Stimulated activated naive CD4-positive, alpha-beta T cell treated with Interleukin-2 at 50 U/mL for 16 hours (primary cell): ENCODE measurements at regions not wholly inside any gene's neighbourhood (a gene's known extent, or its start where the extent isn't known, plus 50 kb on each side); places are given as distances from the start of the nearest gene placed in this dataset.
"Not testable (repeated sequence)": the region's sequence is repeated elsewhere in the genome, so short reads cannot be mapped to it uniquely, and the experiment has no call there.

Source experiments
- DNase-seq: peaks from one replicate; lab custom pipeline; 2025; lab: John Stamatoyannopoulos, UW

DNA sequence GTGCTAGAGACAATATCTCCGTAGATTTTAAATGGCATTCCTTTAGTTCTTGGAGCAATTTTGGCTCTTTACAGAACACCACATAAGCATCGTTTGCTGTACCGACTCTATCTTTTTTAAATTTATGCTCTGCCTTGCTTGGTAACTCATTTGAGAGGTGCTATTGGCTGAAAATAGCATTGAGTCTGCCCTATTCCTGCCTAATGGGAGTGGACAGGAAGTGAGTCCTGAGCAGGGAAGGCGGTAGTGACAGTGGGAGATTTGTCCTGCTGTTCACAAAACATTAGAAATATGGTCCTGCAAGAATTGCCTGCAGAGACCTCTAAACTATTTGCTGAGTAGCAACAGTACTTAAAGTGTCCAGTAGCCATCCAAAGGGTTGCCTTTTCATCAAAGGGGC lies 115.2 kb upstream of the IFNE start:
- no peak for DNase-seq

DNA sequence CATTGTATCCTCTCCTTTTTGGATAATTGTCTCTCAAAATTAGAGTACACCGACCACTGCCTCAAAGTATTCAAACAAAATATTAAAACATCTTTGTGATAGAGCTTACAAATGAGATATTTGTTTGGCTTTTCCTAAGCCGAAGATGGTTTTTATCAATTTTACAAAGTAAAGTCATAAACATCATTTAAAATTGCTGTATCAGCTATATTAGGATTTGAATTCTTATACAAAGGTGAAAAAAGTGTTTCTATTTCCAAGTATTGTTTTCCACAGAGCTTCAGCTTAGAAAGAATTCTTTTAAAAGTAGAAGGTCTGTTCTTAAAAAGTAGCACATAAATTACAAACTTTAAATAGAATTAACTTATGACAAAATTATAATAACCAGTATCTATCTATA lies 116.6 kb upstream of the IFNE start:
- DNase-seq: no peak

- no peak for DNase-seq
These were observed 123.4 kb upstream of the IFNE start for GRCh38 chr9:21605489-21605931.

DNA sequence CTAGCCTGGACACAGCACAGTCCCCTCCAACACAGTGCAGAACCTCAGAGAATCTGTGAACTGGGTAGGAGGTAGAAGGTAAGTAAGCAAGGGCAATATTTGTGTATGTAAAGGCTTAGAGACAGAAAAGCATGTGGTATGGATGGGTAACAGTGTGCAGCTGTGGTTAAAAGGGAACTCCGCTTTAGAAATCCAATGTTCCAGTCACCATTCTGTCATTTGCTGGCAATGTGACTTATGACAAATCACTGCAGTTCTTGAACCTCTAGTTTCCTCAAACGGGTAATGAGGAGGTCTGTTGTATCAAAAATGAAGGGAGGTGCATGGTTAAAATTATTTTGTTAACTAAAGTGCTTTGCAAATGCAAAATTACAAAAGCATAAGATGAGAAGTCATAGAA lies 125.5 kb upstream of the IFNE start:
- DNase-seq: no peak

- no peak for DNase-seq
These were observed 126.1 kb upstream of the IFNE start for GRCh38 chr9:21608200-21608599.

GRCh38 chr9:21609506-21609905 lies 127.4 kb upstream of the IFNE start:
- no peak for DNase-seq

GRCh38 chr9:21611891-21612290 lies 129.8 kb upstream of the IFNE start:
- DNase-seq: peak; percentile 16

DNA sequence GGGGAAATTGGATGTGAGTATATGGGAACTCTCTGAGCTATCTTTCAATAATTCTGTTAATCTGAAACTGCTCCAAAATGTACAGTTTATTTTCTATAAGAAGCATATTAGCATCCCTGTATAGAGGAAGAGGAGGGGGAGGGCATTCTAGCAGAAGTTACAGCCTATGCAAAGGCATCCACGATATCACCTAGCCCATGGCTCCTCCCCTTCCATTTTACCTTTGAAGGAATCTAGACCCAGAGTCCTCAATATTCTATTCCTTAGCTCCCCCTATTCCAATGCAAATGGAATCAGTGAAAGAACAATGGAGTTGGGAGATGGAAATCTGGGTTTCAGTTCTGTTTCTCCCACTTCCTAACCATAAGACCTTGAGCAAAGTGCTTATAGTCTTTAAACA lies 132.9 kb upstream of the IFNE start:
- no peak for DNase-seq

- DNase-seq: no peak
These were observed 133.3 kb upstream of the IFNE start for GRCh38 chr9:21615446-21615845.

- no peak for DNase-seq
These were observed 134.1 kb upstream of the IFNE start for GRCh38 chr9:21616082-21616778.

DNA sequence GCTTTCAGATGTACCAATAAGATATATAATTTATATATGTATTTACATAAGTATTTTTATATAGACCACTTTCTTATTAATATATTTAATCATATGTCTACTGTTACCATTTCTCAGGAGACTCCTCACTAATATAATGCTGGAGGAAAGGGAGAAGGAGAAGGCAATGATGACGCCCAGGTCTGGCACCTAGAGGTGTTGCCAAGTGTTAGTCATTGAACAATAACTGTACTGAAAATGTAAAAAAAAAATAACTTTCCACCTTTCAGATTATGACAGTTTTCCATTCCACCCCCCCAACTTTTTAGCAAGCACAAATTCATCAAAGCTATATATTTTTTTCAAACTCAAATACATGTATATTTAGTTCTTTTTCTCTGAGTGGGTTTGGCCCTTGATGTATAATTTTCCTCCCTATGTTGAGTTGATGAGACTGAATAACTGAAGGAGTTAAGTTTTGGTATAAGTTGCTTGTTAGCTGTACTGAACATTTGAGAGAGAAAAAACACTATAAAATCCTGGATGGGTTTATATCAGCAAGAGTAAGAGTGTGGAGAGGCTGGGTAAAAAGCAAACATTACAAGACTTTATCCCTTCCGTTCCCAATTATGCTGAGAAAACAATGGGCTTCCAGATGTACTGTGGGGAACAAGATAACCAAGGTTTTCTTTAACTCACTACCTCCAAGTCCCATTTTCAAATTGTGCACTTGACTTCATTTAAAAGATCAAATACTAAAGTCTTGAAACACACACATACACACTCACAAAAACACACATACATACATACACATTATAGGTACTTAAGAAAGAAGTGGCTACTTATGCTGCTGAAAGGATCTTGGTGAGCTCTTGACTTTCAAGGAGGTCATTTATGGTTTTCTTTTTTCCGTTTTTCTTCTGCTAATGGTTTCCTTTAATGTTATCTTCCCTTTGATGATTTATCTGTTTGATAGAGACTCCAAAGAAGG lies 142.8 kb upstream of the IFNE start:
- no peak for DNase-seq

- no peak for DNase-seq
These were observed 144.4 kb upstream of the IFNE start for GRCh38 chr9:21626493-21626892.

GRCh38 chr9:21628954-21629353 lies 146.8 kb upstream of the IFNE start:
- not testable (repeated sequence) for DNase-seq

- no peak for DNase-seq
These were observed 152.8 kb upstream of the IFNE start for GRCh38 chr9:21634951-21635350.

DNA sequence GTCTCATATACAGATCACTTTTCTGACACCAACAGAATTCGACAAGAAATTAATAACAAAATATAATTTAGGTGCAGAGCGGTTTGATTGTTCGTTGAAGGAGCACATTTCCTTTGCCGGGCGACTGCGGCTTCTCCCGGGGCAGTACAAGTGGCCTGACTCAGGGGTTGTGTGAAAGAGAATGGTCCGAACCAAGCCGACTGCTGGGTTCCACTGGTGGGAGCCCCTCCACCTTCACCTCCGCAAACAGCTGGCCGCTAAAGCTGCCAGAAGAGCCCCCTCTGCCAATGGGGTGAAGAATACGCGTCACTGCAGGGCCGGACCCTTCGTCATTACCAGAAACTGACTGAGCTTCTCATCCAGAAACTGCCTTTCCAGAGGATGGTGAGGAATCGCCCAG lies 156.0 kb upstream of the IFNE start:
- no peak for DNase-seq

DNA sequence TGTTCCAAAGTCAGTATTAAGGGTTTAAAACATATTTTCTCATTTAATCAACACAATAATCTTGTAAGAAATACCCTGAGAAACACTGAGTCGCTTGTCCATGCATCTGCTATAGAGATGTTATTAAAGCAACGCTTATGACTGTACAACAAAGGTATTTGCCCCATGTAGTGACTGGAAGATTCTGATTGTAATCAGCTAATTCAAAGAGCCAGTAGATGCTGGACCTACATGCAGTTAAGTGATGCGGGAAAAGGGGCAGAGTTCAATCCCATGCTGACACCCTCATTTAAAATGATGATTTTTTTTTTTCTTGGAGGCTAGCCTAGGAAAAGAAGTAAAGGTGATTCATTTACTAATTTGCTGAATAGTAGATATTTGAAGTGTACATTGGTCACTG lies 149.3 kb upstream of the MTAP start:
- DNase-seq: no peak

DNA sequence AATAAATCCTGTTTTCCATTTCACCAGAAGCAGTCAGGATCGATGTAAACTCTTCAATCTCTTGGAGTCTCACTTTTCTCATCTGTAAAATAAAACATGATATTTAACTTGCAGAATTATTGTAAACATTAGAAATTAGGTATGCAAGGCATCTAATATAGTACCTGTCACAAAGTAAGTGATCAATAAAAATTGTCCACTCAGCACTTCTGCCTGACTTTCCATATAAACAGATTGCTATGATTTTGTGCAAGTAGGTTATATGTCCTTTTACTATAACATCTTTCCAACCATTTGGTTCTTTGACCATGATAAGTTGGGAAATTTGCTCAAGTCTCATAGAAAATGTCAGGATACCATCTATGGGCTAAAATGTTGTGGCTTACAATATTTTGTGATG lies 148.8 kb upstream of the MTAP start:
- DNase-seq: no peak

DNA sequence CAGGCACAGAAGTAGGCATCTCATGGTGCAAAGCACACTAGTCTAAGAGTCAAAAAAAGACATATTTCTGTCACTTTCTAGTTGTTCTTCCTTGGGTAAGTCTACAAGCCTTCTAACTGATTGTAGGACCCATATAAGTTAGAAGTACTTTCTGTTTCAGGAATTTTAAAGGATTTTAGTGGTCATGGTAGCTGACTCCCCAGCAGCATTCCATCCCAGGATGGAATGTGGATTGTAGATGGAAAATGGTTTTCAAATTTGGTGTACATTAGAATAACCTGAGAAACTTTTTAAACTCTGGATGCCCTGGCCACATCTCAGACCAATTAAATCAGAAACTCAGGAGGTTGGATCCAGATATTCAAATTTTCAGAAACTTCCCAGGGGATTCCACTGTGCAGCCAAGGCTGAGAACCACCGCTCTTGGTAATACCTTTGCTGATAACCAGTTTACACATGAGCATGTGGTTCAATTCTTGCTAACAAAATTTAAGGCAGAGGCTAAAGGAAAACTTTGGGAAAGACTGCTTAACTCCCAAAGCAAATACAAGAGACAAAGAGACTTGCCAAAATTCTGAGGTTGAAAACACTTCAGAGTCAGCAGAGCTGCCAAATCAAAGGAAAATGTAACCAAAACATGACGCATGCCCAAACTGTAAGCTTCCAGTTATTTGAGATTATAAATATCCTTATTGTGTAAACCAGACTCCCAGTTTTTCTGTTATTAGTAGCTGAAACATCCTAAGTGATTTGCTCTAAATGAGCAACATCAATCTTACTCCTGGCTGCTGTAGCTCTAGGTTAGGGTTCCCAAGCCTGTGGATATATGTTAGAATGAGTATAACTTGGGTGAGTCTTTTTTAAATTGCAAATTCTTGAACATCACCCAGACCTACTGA lies 145.4 kb upstream of the MTAP start:
- no peak for DNase-seq

GRCh38 chr9:21657966-21658667 lies 144.3 kb upstream of the MTAP start:
- no peak for DNase-seq

- DNase-seq: no peak
These were observed 141.5 kb upstream of the MTAP start for GRCh38 chr9:21660976-21661375.

DNA sequence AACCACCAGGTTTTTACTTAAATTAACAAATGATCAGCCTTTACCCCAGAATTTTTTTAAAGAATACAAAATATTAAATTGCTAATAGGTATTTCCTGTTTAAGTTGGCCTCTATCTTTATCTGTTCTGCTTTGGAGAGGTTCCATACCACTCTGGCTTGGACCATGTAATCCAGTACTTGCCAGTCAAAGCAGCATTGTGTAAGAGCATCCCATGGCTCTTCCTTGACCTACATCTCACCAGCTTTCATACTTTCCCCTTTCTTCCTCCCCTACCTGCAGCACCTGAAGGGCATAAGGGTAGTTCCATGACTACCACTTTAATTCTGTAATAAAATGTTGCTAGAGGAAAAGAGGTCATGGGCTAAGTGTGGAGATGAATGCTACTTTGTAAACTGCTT lies 140.8 kb upstream of the MTAP start:
- DNase-seq: no peak

- no peak for DNase-seq
These were observed 133.9 kb upstream of the MTAP start for GRCh38 chr9:21668516-21668915.
